Globus pallidus (tissue), 1 donor: ENCODE measurements at regions not wholly inside any gene's neighbourhood (a gene's known extent, or its start where the extent isn't known, plus 50 kb on each side); places are given as distances from the start of the nearest gene placed in this dataset.

Experiments used
- DNase-seq: peaks from one replicate; pipeline ENCODE4 v3.0.0-alpha.2; 2015; ENCODE audit warnings: low spot score

DNA sequence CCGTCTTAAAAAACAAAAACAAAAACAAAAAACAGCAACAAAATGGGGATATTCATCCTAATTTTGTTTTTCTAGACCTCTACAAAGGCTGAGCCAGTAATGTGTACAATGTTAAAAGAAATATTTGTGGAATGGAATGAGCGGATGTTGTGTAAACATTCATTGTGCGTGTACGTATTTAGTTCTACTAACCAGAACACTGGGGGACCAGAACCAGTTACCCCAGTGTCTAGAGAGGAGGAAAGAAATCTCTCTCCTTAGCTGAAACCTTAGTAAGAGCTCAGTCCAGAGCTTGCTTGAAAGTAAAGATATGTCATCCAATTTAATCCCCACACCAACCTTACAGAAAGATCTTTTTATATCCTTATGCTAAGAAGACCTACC, 106.7 kb upstream of the CPEB4 start:
- no peak for DNase-seq

DNA sequence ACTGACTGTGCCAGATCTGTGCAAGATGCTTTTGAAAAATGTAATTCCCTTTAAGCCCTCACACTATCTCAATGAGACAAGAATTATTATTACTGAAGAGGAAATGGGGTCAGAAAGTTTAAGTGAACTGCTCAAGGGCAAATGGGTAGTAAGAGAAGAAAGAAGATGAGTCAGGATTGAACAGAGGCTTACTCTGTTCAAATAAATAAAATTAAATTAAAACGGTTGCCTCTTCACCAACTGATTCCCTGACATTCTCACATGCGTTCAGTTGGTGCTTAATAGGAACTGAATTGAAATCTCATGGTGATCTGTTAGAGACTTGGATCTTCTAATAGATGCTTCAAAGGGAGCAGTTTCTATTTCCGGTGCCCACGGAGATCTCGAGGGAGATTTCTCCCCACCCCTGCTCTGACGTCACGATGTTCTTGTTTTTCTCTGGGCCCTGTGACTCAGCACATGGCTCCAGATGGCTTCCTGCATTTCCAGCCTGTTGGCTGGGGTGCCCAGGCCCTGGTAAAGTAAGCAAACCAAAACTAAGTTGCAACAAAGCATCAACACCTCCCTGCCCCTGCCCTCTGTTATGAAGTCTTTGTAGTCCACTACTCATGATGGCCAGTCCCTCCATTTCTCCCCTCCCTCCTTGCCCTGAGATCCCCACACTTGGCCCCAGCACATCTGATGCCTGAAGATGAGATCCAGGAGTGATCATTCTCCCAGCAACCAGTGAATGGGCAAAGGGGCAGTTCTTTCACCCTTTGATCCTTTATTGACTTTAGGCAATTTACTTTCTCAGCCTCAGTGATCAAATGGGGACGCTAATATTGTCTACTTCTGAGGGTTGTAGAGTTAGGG, 106.1 kb upstream of the CPEB4 start:
- peak; percentile 82 for DNase-seq

DNA sequence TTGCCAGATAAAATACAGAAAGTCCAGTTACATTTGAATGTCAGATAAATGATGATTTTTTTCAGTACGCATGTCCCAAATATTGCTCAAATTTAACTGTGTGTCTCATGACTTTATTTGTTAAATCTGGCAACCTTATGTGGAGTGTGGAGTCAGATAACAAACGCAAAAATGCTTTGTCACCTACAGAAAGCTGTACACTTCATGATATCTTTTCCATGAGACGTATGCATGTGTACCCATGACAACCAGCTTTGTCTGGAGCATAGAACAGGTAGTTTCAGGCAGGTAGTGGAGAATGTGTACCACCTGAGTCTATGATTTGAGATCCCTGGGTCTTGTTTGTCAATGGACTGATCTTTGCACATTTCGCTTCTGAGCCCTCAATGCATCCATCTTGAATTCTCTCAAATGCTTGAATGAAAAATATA, 105.5 kb upstream of the CPEB4 start:
- no peak for DNase-seq

DNA sequence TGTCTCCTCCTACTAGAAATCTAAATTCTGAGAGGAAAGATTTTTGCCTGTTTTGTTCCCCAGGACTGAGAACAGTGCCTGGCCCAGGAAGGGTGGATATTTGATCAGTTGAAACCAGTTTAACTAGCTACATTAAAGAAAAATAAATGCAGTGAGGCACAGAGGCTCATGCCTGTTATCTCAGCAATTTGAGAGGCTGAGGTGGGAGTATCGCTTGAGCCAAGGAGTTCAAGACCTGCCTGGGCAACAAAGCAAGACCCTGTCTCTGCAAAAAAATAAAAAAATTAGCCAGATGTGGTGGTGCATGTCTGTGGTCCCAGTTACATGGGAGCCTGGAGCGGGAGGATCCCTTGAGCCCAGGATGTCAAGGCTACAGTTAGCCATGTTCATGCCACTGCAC, 104.8 kb upstream of the CPEB4 start:
- no peak for DNase-seq

DNA sequence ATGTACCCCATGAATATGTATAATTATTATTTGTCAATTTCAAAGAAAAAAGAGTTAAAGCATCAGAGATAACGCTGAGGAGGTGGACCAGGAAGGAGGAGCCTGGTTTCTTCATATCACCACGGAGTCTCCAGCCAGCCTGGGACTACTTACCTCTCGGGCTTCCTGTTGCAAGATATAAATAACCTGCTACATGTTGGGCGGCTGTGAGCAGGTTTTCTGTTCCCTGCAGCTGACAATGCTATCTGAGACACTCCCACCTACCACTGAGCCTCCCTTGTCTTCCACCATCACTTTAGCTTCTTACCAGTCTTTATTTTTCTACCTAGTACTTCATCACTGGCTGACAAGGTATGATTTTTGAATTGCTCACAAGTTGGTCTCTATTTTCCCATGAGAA, 102.7 kb upstream of the CPEB4 start:
- DNase-seq, result no peak

DNA sequence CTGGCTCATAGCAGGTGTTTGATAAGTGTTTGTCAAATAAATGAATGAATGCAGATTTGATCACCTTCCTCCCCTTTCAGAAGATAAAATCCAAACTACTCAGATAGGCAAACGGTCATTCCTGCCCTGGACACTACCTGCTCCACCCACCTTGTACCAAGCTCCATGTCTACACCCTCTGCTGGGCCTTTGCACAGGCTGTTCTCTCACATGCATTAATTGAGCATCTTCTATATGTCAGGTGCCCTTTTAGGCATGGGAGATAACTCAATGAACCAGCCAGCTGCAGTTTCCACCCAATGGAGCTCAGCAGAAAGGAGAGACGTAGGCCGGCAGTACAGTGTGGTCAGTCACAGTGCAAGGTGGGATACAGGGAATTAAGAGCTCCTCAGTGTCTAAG, 102.3 kb upstream of the CPEB4 start:
- no peak for DNase-seq

DNA sequence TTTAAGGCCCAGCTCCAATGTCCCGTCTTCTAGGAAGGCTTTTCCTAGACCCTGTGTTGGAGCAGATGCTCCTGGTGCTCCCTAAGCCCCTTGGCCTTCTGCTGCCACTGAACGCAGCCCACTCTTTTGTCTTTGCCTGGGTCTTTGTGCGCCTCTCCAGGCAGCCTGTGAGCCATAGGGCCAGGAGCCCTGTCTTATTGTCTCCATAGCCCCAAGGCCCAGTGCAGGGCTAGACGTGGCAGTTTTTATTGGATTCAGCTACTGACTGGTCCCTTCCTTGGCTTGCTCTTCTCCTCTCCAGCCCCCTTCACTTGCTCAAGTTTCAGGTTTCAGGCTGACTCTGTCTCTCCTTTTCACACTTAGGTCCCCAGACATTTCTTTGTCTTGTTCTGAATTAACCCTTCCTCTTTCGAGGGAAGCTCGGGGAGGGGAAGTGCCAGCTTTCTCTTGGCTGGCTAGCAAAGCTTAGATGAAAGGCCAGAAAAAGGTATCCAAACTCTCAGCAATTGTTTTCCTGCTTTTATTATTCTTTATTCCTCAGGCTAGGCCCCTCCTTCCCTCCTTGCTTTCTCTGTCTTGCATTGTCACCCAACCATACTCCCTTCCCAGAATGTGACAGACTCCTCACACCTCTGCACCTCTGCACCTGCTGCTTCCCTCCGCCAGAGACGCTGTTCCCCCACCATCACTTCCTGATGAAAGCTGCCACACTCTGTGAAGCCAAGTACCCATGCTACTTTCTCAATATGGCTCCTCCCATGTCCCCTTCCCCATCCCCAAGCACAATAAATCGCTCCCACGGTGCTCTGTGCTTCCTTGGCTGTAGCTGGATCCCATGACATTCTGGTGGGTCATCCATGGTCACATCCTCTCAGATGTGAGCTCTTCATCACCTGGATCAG, 101.6 kb upstream of the CPEB4 start:
- DNase-seq, result no peak

DNA sequence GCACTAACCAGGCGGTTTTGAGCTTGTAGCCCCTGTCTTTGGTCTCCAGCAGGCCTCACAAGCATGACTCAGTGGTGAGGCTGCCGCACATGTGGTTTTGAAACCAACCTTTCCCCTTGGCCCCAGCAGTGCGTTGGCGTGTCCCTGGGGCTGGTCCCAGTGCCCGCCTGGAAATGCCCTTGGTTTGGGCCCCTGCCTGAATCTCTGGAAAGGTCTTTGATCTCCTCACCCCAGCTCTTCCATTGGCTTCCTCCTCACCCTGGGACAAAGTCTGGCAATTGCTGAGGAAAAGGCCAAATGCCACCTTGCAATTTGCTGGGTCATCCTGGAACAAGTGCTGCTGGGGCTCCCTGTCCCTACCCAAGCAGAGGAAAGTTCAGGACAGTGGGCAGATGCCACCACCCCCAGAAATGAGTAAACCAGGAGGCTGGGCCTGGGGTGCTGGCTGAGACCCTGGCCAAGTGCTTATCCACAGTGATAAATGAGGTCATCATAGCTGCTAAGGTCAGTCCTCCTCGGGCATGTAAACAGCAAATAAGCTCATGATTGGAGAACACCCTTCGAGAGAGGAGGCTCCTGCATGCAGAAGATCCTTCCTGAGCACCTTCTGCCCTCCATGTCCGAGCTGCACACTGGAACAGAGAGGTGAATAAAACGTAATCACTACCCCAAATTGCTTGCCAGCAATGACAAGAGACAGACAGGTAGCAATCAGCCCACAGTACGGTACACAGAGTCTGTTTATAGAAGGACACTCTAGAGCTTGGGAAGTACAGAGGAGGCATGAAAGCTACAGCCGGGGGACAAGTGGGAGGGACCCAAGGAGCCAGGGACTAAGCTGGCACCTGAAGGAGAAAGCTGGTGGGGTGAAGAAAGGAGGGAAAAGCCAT, 98.9 kb upstream of the CPEB4 start:
- no peak for DNase-seq

DNA sequence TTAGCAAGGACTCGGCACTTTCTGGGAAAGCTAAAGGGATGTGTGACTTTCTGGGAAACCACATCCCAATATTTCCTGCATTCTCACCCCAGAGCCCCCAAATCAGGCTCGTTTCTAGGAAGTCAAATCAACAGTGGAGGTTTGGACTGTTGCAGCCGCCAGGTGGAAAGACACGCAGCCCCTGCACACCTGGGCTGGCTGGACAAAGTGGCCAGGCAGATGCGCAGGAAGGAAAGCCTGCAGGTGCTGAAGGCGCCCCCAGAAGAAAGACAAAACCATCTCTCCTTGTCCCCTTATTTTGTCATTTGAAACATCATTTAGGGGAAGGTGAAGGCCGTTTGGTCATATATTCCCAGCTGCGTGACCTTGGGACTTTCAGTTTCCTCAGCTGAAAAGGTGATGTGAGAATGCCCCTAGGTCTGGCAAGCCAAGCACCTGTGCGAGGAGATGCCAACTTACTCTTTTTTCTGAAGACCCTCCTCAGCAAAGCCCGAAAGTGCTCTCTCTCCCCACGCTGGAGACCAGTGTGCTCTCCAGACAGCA, 97.9 kb upstream of the CPEB4 start:
- no peak for DNase-seq

DNA sequence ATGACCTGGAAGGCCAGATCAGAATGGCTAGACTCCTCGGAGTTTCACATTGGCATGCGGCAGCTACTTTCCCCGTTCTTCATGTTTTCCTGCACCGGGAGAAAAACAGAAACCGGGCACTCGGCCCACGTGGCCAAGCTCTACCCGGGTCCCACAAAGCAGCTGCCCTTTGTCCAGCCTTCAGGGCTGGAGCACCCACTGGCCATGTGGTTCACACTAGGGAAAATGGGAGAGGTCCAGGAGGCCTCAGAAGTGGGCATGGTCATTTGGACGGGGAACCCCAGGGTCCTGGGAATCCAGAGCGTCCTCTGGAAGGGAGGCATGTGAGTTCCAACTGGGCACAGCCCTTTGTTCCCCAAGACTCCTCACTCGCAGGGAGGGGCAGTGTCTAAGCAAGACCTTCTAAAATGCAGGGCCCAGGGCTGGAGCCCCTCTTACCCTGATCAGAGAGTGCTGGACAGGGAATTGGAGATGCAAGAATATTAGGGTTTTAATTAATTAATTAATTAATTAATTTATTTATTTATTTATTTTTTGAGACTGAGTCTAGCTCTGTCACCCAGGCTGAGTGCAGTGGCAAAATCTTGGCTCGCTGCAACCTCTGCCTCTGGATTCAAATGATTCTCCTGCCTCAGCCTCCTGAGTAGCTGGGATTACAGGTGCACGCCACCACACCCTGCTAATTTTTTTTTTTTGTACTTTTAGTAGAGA, 97.2 kb upstream of the CPEB4 start:
- DNase-seq, result no peak

DNA sequence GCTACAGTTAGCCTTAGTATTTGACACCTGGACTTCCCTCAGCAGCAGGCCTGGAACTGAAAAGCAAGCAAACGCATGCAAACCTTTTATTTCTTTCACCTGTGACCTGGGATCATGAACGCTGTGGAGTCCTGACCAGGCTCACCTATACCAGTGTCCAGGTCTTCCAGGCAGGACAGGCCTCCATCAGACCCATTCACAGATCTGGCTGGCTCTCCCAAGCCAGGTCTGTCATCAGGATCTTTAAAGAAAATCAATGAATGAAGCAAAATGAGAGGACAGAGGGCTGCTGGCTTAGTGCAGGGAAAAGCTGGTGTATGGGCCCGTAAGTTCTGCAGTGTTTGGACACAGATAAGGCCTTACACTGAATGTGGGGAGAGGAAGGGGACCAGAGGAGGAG, 96.3 kb upstream of the CPEB4 start:
- no peak for DNase-seq

DNA sequence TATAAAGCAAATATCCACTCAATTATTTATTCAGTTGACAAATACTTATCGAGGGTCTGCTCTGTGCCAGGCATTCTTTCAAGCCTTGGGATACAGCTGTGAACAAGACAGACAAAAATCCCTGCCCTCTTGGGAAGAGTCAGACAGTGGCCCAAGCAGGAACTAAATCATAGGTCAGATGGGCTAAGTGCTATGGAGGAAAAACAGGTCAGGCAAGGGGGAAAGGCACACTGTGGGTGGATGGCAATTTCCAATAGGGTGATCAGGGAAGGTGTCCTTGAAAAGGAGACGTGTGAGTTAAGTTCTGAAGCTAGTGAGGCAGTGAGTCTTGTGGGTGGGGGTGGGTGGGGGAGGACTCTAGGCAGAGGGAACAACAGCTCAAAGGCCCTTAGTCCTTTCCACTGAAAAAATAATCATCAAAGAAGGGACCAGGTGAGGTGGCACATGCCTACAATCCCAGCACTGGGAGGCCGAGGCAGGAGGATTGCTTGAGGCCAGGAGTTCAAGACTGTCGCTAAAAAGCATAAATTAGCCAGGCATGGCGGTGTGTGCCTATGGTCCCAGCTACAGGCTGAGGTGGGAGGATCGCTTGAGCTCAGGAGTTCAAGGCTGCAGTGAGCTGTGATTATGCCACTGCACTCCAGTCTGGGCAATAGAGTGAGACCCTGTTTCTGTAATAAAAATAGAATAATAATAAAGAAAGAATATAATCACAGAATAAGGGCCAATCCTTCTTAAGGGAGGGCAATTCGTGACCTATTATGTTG, 95.2 kb upstream of the CPEB4 start:
- no peak for DNase-seq

DNA sequence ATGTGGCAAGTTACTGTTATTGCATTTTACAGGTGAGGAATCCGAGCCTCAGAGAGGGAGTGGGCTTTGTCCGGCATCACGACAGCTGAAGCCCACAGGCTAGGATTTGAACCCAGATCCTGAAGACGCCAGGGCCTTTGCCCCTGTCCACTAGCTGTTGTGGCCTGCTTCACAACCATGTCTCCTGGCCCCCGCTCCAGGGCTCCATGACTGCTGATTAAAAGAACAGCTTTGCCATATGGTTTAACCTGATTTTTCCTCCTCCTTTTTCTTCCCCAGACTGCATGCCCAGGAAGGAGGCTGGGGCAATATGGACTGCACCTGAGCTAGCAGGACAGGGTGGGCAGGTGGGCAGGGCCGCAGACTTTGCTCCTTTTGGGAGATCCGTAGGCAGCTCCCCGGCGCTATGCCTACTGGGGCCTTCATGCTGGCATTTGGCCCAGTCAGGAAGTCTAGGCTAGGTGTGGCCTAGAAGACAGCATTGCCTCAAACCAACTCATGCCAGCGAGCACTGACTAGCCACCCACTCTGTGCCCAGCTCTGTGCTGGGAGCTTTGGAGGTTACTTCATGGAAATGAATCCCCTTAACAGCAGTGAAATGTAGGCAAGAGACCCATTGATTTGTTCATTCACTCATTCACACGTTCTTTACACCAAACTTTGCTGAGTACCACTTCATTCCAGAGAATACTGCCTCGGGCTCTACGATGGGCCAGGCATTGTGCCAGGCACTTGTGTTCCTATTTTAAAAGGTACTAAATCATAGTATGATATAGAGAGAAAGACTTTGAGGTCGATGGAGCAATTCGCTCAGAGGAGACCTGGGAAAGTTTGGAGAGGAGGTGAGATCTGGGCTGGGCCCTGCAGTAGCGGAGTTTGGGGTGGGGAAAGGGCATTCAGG, 94.3 kb upstream of the CPEB4 start:
- DNase-seq, result no peak

DNA sequence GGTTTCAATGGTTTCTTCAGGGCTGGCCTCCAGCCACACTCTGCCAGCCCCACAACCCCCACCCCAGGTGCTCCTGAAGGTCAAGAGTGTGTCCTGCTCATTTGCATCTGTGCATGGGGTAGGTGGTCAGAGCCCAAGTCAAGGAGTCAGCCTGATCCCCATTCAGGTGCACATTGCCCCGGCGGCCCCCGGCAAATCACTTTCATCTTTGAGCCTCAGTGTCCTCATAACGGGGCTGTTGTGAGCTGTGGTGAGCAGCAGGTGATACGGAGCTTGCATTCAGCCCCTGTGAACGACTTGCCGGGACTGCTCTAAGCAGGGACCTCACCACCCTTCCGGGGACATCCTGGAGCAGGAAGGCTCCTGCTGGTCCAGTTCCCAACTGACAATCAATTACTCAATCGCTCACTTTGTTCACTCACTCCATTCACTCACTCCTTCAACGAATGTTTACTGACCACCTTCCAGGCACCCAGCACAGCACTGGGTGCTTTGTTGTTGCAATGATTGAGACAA, 93.2 kb upstream of the CPEB4 start:
- no peak for DNase-seq

DNA sequence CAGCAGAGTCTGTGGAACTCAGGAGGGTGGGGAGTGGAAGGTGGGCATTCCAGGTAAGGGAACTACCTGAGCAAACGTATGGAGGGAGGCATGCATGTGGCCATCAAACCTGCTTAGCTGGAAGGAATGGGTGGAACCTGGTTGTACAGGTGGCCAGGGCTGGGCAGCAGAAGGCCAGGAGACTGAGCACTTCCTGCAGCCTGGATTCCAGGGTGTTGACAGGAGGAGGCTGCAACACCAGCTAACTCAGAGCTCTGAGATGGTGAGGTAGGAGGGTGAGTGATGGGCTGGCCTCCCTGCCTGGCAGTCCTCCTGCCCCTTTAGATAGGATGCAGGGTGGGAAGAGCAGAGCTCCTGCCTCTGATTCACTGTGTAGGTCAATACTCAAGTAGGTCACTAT, 92.5 kb upstream of the CPEB4 start:
- no peak for DNase-seq

DNA sequence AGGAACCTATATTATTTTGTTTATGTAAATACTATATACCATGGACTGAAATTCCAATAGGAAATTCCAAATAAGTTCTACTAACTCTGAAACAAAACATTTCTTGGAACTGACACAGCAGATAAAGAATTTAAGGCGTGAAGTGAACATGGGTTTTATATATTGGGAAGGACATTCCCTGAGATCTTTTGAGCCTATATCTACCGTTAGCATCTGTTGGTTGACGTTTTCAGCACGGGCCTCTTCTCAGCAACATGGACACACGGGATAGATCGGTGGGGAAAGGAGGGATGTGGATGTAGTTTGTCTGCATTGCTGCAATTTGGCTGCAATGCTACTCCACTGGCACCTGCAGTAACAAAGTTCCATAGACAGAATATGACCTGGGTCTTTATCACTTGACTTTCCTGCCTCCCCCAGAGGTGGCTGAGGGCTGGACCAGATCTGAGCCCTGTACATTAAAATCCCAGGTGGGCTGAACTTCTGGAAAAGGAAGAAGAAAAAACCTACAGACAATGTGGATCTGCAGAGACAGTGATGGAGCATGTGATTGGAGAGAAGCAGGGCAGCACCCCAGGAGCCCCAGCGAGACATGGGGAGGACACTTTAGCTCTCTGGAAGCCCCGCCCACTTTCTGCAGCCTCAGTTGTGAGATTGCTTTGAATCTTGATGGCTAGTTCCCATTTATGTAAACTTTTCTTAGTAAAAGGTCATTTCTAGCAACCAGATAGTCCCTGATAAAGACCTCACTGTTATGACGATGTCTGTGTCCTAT, 91.2 kb upstream of the CPEB4 start:
- no peak for DNase-seq

DNA sequence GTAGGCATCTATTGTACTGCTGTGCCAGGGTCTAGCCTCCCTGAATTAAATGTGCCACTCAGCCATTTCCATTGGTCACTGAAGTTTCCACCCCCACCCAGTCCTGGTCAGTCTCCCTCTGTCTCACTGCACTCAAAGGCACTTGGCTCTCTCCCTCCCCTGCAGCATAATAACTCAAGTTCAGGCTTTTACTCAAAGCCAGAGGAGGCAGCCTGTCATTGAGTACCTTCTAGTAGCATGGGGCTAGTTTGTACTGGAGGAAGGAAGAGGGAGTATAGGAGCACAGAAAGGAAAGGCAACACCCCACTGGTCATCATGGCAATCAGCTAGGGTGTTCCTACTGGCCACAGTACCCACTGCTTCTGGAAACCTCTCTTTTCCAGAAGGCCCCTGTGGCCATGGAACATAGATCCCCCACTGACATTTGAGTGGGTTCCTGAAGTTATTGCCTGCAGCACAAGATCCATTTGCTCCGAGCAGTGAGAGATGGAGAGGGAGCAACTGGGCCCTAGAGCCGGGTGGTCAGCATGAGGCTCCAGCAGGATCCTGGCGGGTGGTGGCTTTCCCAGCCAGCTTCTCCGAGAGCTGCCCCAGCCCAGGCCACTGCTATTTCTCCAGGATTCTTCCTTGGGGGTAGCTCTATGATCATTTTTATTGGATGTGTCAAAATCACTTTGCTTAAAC, 89.9 kb upstream of the CPEB4 start:
- no peak for DNase-seq

DNA sequence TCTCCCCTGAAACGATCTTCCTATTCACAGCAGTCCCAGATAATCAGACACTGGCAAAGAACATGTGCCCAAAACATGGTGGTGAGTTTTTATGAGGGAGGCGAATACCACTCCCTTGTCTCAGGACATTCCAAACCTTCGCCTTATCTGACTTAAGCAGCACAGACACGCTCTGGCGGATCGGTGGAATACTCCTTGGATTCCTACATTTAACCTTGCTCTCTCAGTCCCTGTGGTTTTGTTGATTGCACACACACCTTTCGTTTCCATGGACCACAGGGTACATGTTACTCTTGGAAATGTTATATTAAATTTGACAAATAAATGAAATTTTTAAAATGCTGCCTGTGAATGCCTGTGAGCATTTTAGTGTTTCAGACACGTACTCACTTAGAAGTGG, 87.8 kb upstream of the CPEB4 start:
- no peak for DNase-seq
